ENCODE measurements at regions not wholly inside any gene's neighbourhood (a gene's known extent, or its start where the extent isn't known, plus 50 kb on each side); places are given as distances from the start of the nearest gene placed in this dataset.

DNA sequence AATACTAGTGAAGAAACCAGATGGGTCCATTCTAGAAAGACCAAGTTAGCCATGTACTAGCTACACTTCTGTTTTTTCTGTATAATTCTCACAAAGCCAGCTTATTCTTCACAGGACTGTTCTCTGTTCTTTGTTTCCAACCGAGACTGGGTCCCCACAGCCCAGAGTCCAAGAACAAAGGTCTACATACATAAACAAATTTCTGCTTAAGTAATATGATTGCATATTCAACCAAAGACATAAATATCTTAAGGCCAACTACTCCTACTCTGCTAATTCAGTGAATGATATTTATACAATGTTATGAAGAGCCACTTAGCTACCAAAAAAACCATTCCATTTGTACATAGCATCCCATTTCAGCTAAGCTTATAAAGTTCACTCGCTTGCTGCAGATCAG is 299.8 kb upstream of the CCDC54 start:
- Histone ChIP-seq H3K36me3 (no peaks in the 10 kb centered on the region), H3K4me1 (no peaks in the 10 kb centered on the region), H3K27ac (no peak overlapping the region), H3K27me3 (no peaks in the 10 kb centered on the region), H3K9me3 (no peaks in the 10 kb centered on the region), H3K4me3 (no peak overlapping the region)
- ATAC-seq, result no peak
- intact Hi-C loops (cut with DNase I), result no loop called here
- DNase-seq, result no peak
- TF ChIP-seq, protein P1, sequence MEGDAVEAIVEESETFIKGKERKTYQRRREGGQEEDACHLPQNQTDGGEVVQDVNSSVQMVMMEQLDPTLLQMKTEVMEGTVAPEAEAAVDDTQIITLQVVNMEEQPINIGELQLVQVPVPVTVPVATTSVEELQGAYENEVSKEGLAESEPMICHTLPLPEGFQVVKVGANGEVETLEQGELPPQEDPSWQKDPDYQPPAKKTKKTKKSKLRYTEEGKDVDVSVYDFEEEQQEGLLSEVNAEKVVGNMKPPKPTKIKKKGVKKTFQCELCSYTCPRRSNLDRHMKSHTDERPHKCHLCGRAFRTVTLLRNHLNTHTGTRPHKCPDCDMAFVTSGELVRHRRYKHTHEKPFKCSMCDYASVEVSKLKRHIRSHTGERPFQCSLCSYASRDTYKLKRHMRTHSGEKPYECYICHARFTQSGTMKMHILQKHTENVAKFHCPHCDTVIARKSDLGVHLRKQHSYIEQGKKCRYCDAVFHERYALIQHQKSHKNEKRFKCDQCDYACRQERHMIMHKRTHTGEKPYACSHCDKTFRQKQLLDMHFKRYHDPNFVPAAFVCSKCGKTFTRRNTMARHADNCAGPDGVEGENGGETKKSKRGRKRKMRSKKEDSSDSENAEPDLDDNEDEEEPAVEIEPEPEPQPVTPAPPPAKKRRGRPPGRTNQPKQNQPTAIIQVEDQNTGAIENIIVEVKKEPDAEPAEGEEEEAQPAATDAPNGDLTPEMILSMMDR (IDR thresholded peaks at IDR 0.05), result no peak

DNA sequence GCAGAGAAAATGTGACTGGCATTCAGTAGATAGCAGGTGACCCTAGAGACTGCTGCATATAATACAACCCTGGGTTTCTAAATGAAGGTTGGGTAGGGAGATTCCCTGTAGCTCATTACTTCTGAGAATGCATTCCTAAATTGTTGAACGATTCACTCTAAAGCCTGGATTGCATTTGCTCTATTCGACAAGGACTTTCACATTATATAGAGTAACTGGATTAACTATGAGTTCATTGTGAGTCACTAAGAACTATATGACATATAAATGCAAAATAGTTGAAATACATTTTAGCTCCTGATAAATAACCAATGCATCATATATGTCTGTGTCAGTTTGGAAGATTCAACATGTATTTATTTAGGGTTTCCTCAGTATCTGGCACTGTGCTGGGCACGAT is 294.7 kb upstream of the CCDC54 start:
- ATAC-seq, result no peak
- no peaks in the 10 kb centered on the region for H3K9me3 ChIP-seq
- no peaks in the 10 kb centered on the region for H3K36me3 ChIP-seq
- no peak overlapping the region for H3K4me3 ChIP-seq
- H3K27me3 ChIP-seq, result no peaks in the 10 kb centered on the region
- TF ChIP-seq, protein P1 (IDR thresholded peaks at IDR 0.05), result no peak
- H3K4me1 ChIP-seq, result no peaks in the 10 kb centered on the region
- intact Hi-C loops (cut with DNase I), result no loop called here
- DNase-seq, result no peak
- no peak overlapping the region for H3K27ac ChIP-seq

DNA sequence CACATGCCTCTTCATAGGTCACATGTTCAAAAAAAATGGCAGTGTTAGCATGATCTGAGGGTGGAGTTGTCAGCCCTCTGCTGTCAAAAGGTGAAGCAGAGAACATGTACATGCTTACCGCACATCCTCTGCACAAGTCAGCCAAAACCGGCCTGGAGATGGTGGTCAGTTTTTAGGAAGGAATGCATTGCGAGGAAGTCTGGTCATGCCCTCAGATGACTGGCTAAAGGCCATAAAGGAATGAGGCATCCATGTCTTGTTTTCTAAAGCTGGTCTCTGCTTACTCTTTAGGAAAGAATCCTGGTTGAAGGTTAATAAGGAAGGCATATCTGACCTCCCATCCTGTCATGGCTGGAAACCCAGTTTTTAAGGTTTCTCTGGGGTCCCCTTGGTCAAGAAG is 292.0 kb upstream of the CCDC54 start:
- intact Hi-C loops (cut with DNase I), result no loop called here
- Histone ChIP-seq H3K4me1 (no peaks in the 10 kb centered on the region), H3K27ac (no peak overlapping the region), H3K27me3 (no peaks in the 10 kb centered on the region), H3K9me3 (no peaks in the 10 kb centered on the region), H3K4me3 (no peak overlapping the region), H3K36me3 (no peaks in the 10 kb centered on the region)
- ATAC-seq (no peak), DNase-seq (no peak)
- TF ChIP-seq, protein P1 (IDR thresholded peaks at IDR 0.05), result no peak

DNA sequence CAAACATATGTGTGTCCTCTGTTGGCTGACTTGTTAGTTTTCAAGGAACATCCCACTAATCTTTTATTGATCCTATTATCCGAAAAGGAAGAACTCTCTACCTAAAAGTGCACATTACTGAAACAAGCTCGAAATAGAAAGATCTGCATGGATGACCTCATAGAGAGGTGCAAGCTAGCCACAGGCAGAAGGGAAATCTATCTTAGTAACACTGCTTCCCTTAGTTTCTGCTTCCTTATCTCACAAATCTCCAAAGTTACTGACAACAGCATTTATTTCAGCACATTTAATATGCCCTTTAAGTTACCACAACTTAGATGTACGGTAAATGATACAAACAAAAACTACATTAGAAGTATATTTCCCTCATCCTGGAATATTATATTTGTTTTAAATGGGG is 285.1 kb upstream of the CCDC54 start:
- DNase-seq, result no peak
- intact Hi-C loops (cut with DNase I), result no loop called here
- ATAC-seq, result no peak
- Histone ChIP-seq H3K27me3 (no peaks in the 10 kb centered on the region), H3K27ac (no peak overlapping the region), H3K9me3 (no peaks in the 10 kb centered on the region), H3K36me3 (no peaks in the 10 kb centered on the region), H3K4me3 (no peak overlapping the region), H3K4me1 (no peaks in the 10 kb centered on the region)
- TF ChIP-seq, protein P1 (IDR thresholded peaks at IDR 0.05), result no peak

DNA sequence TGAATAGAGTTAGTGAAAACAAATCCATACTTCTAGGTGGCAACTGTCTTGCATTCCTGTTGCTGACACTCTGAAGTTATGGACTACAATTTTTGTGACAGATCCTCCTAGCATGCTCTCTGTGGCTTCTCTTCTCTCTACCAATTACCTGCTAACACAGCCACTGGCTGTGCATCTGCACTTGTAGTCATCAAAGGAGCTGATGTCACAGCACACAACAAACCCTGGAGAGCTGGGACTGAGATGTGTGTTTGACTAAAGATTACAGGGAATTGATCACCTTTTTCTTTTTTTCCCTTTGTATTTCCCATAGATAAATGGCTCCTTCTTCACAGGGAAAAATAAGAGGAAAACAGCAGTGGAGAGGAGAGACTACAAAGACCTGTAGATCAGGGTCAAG is 278.4 kb upstream of the CCDC54 start:
- Histone ChIP-seq H3K36me3 (no peaks in the 10 kb centered on the region), H3K9me3 (no peaks in the 10 kb centered on the region), H3K27ac (no peak overlapping the region), H3K4me3 (no peak overlapping the region), H3K27me3 (no peaks in the 10 kb centered on the region), H3K4me1 (no peaks in the 10 kb centered on the region)
- DNase-seq (no peak), ATAC-seq (no peak)
- intact Hi-C loops (cut with DNase I), result no loop called here
- TF ChIP-seq, protein P1 (IDR thresholded peaks at IDR 0.05), result no peak

DNA sequence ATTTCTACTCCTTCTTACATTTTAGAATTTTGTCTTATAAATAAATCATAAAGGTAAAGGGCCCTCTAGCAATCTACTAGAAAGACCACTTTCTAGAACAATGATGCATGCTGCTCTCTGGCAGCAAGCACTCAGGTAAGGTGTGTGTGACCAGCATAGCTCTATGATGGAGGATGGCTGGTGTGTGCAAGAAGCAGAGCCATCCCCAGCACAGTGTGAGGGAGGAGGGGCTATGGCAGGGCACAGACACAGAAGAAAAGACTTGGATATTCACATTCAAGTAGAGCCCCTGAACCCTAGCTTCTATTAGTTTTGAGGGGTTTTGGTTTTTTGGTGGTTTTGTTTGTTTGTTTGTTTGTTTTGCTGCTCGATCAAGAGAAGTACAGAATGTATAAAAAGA is 277.1 kb upstream of the CCDC54 start:
- Histone ChIP-seq H3K27ac (no peak overlapping the region), H3K4me1 (no peaks in the 10 kb centered on the region), H3K27me3 (no peaks in the 10 kb centered on the region), H3K4me3 (no peak overlapping the region), H3K36me3 (no peaks in the 10 kb centered on the region), H3K9me3 (no peaks in the 10 kb centered on the region)
- no peak for ATAC-seq
- TF ChIP-seq, protein P1 (IDR thresholded peaks at IDR 0.05), result no peak
- DNase-seq, result no peak
- intact Hi-C loops (cut with DNase I), result no loop called here
